ENCODE measurements at regions not wholly inside any gene's neighbourhood (a gene's known extent, or its start where the extent isn't known, plus 50 kb on each side); places are given as distances from the start of the nearest gene placed in this dataset.

DNA sequence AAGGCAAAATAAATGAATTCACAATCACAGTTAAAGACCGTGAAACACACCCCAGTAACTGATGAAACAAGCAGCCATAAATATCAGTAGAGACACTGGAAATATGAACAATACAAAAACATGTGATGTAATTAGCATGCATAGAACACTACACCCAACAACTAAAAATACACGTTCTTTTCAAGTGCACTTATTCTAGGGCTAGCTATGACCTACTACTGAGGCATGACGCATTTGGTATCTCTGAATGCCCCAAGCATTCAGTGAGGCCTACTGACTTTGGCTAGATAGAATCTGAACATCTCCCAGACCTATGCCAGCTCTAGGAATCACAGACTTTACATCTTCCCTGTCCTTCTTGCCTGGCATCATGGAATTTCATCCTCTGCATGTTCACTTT is 450.0 kb upstream of the ID2 start:
- TF ChIP-seq ZNF274 (IDR thresholded peaks at IDR 0.05; ENCODE audit: low read length) (no peak), ZNF274 (tag by site-specific recombination; IDR thresholded peaks at IDR 0.05; ENCODE audit: borderline replicate concordance) (no peak), ZNF629 (tag by site-specific recombination; IDR thresholded peaks at IDR 0.05) (no peak), ZBTB20 (tag by site-specific recombination; IDR thresholded peaks at IDR 0.05) (no peak)
- TF ChIP-seq, protein P1, sequence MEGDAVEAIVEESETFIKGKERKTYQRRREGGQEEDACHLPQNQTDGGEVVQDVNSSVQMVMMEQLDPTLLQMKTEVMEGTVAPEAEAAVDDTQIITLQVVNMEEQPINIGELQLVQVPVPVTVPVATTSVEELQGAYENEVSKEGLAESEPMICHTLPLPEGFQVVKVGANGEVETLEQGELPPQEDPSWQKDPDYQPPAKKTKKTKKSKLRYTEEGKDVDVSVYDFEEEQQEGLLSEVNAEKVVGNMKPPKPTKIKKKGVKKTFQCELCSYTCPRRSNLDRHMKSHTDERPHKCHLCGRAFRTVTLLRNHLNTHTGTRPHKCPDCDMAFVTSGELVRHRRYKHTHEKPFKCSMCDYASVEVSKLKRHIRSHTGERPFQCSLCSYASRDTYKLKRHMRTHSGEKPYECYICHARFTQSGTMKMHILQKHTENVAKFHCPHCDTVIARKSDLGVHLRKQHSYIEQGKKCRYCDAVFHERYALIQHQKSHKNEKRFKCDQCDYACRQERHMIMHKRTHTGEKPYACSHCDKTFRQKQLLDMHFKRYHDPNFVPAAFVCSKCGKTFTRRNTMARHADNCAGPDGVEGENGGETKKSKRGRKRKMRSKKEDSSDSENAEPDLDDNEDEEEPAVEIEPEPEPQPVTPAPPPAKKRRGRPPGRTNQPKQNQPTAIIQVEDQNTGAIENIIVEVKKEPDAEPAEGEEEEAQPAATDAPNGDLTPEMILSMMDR (tag by site-specific recombination; IDR thresholded peaks at IDR 0.05): no peak
- TF ChIP-seq, protein P2, sequence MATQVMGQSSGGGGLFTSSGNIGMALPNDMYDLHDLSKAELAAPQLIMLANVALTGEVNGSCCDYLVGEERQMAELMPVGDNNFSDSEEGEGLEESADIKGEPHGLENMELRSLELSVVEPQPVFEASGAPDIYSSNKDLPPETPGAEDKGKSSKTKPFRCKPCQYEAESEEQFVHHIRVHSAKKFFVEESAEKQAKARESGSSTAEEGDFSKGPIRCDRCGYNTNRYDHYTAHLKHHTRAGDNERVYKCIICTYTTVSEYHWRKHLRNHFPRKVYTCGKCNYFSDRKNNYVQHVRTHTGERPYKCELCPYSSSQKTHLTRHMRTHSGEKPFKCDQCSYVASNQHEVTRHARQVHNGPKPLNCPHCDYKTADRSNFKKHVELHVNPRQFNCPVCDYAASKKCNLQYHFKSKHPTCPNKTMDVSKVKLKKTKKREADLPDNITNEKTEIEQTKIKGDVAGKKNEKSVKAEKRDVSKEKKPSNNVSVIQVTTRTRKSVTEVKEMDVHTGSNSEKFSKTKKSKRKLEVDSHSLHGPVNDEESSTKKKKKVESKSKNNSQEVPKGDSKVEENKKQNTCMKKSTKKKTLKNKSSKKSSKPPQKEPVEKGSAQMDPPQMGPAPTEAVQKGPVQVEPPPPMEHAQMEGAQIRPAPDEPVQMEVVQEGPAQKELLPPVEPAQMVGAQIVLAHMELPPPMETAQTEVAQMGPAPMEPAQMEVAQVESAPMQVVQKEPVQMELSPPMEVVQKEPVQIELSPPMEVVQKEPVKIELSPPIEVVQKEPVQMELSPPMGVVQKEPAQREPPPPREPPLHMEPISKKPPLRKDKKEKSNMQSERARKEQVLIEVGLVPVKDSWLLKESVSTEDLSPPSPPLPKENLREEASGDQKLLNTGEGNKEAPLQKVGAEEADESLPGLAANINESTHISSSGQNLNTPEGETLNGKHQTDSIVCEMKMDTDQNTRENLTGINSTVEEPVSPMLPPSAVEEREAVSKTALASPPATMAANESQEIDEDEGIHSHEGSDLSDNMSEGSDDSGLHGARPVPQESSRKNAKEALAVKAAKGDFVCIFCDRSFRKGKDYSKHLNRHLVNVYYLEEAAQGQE (tag by site-specific recombination; IDR thresholded peaks at IDR 0.05): no peak
